Esophagus squamous epithelium (tissue), 4 donors: ENCODE measurements at regions not wholly inside any gene's neighbourhood (a gene's known extent, or its start where the extent isn't known, plus 50 kb on each side); places are given as distances from the start of the nearest gene placed in this dataset.
"Not testable (repeated sequence)": the region's sequence is repeated elsewhere in the genome, so short reads cannot be mapped to it uniquely, and the experiment has no call there.

Source experiments
- POLR2A ChIP-seq, 4 donors: fragments of 450-650 bp; IDR thresholded peaks; one replicate each; pipeline ENCODE4 v1.6.1; 2017; ENCODE audit warnings: antibody characterized with exemption in 4 of 4, mild to moderate bottlenecking in 4 of 4, moderate library complexity in 3 of 4
- TF ChIP-seq, protein P1 (sequence below), 6 experiments: fragments of 450-650 bp in 4 of 6; fragments of 200-600 bp in 2 of 6; sonication (generic) in 2 of 6; IDR thresholded peaks; one replicate each; pipeline ENCODE4 v1.5.1; 2016 to 2019; ENCODE audit warnings: antibody characterized with exemption in 6 of 6, mild to moderate bottlenecking in 4 of 6, moderate library complexity in 4 of 6

DNA sequence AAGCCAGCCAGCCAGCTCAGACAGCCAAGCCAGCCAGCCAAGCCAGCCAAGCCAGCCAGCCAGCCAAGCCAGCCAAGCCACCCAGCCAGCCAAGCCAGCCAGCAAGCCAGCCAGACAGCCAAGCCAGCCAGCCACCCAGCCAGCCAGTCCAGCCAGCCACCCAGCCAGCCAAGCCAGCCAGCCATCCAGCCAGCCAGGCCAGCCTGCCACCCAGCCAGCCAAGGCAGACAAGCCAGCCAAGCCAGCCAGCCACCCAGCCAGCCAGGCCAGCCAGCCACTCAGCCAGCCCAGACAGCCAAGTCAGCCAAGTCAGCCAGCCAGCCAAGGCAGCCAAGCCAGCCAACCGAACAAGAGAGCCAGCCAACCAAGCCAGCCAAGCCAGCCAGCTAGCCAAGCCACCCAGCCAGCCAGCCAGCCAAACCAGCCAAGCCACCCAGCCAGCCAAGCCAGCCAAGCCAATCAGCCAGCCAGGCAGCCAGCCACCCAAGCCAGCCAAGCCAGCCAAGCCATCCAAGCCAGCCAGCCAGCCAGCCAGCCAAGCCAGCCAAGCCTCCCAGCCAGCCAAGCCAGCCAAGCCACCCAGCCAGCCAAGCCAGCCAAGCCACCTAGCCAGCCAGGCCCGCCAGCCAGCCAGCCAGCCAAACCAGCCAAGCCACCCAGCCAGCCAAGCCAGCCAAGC, 319.3 kb upstream of the PLGLB2 start:
- TF ChIP-seq, protein P1, sequence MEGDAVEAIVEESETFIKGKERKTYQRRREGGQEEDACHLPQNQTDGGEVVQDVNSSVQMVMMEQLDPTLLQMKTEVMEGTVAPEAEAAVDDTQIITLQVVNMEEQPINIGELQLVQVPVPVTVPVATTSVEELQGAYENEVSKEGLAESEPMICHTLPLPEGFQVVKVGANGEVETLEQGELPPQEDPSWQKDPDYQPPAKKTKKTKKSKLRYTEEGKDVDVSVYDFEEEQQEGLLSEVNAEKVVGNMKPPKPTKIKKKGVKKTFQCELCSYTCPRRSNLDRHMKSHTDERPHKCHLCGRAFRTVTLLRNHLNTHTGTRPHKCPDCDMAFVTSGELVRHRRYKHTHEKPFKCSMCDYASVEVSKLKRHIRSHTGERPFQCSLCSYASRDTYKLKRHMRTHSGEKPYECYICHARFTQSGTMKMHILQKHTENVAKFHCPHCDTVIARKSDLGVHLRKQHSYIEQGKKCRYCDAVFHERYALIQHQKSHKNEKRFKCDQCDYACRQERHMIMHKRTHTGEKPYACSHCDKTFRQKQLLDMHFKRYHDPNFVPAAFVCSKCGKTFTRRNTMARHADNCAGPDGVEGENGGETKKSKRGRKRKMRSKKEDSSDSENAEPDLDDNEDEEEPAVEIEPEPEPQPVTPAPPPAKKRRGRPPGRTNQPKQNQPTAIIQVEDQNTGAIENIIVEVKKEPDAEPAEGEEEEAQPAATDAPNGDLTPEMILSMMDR (IDR thresholded peaks at IDR 0.05): not testable (repeated sequence)
- not testable (repeated sequence) for TF ChIP-seq POLR2A (IDR thresholded peaks at IDR 0.05)
